Body of pancreas (tissue), 4 donors: ENCODE measurements at regions not wholly inside any gene's neighbourhood (a gene's known extent, or its start where the extent isn't known, plus 50 kb on each side); places are given as distances from the start of the nearest gene placed in this dataset.

Experiments used
- ATAC-seq: fragments of 150-250 bp; one replicate; pipeline ENCODE4 v1.9.1; 2016
- DNase-seq, 4 donors: peaks; one replicate each; pipeline ENCODE4 v3.0.0-alpha.2; 2019
- H3K27ac ChIP-seq, 4 donors: fragments of 200-600 bp; sonication (generic); 1 replicate in 3 of 4; 2 replicates in 1 of 4; pipeline versions ENCODE4 v1.5.1 to v1.6.1; 2016 to 2019; ENCODE audit warnings: mild to moderate bottlenecking in 1 of 4, mixed read lengths in 1 of 4, moderate library complexity in 1 of 4
- H3K27me3 ChIP-seq, 2 donors: fragments of 200-600 bp; sonication (generic); one replicate each; pipeline ENCODE4 v1.6.0; 2016; ENCODE audit warnings: mild to moderate bottlenecking in 1 of 2
- H3K36me3 ChIP-seq, 2 donors: fragments of 200-600 bp; sonication (generic); replicated peaks in 1 of 2; 2 replicates each; pipeline ENCODE4 v1.5.1; 2016; ENCODE audit warnings: low read depth in 2 of 2; ENCODE audit not compliant: insufficient read depth in 1 of 2
- H3K4me1 ChIP-seq: fragments of 200-600 bp; sonication (generic); one replicate; pipeline ENCODE4 v1.6.0; 2016
- H3K4me3 ChIP-seq, 2 donors: fragments of 200-600 bp; sonication (generic); 1 replicate in 1 of 2; 2 replicates in 1 of 2; pipeline ENCODE4 v1.5.1; 2016 to 2019
- H3K9me3 ChIP-seq, 3 donors: fragments of 200-600 bp; sonication (generic); 1 replicate in 2 of 3; 2 replicates in 1 of 3; pipeline ENCODE4 v1.5.1; 2016
- POLR2A ChIP-seq, 3 donors: fragments of 450-650 bp; IDR thresholded peaks; one replicate each; pipeline ENCODE4 v1.6.1; 2016; ENCODE audit warnings: antibody characterized with exemption in 3 of 3, mild to moderate bottlenecking in 2 of 3
- WGBS, 2 donors: methylation state at CpG; one replicate each; pipeline ENCODE4 v1.1.5; 2017; 5-methylcytosine and 5-hydroxymethylcytosine counted together
- intact Hi-C: fragments of 100-400 bp; cut with DNase I; formaldehyde crosslinking; loops from one replicate; pipeline ENCODE4 v1.15.1; 2023
- TF ChIP-seq, protein P1 (sequence below), 7 experiments: fragments of 450-650 bp in 4 of 7; fragments of 200-600 bp in 3 of 7; sonication (generic) in 3 of 7; IDR thresholded peaks; one replicate each; pipeline ENCODE4 v1.5.1; 2016 to 2019; ENCODE audit warnings: antibody characterized with exemption in 7 of 7

DNA sequence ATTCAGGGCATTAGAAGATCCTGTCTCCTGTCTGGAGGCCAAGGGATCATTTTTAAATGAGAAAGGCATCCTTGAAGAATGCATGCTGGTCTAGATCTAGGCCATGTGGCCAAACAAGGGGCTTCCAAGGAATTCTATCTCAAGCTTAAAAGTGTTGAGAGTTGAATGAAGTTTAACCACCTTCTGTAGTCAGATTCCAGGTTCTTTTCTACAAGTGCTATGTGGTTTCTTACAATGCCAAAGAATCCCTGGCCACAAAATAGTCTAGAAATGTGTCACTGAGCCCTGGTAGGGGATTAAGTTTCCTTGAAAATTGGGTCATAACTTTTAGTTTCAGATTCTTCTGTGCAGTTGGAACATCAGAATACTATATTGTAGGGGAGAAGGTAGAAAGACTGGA is 640.7 kb upstream of the ACVR2A start:
- ATAC-seq (no peak), DNase-seq (no peak)
- TF ChIP-seq POLR2A (IDR thresholded peaks at IDR 0.05) = no peak
- TF ChIP-seq, protein P1, sequence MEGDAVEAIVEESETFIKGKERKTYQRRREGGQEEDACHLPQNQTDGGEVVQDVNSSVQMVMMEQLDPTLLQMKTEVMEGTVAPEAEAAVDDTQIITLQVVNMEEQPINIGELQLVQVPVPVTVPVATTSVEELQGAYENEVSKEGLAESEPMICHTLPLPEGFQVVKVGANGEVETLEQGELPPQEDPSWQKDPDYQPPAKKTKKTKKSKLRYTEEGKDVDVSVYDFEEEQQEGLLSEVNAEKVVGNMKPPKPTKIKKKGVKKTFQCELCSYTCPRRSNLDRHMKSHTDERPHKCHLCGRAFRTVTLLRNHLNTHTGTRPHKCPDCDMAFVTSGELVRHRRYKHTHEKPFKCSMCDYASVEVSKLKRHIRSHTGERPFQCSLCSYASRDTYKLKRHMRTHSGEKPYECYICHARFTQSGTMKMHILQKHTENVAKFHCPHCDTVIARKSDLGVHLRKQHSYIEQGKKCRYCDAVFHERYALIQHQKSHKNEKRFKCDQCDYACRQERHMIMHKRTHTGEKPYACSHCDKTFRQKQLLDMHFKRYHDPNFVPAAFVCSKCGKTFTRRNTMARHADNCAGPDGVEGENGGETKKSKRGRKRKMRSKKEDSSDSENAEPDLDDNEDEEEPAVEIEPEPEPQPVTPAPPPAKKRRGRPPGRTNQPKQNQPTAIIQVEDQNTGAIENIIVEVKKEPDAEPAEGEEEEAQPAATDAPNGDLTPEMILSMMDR (IDR thresholded peaks at IDR 0.05) = no peak
- H3K27me3 ChIP-seq = no peaks in the 10 kb centered on the region
- H3K4me1 ChIP-seq = no peaks in the 10 kb centered on the region
- intact Hi-C loops = no loop called here
- H3K27ac ChIP-seq = no peak overlapping the region
- no peak overlapping the region for H3K4me3 ChIP-seq
- no peaks in the 10 kb centered on the region for H3K9me3 ChIP-seq
- H3K36me3 ChIP-seq = no peaks in the 10 kb centered on the region

- H3K27me3 ChIP-seq = no peaks in the 10 kb centered on the region
- TF ChIP-seq, protein P1 (IDR thresholded peaks at IDR 0.05) = no peak
- no peak for TF ChIP-seq POLR2A (IDR thresholded peaks at IDR 0.05)
- H3K4me1 ChIP-seq = no peaks in the 10 kb centered on the region
- no peak for ATAC-seq
- WGBS, 2 donors = 70 to 76% methylated on average over 5 of the region's 5 CpGs
- H3K36me3 ChIP-seq = no peaks in the 10 kb centered on the region
- DNase-seq = no peak
- intact Hi-C loops = no loop called here
- H3K9me3 ChIP-seq = no peaks in the 10 kb centered on the region
- H3K27ac ChIP-seq = no peak overlapping the region
- no peak overlapping the region for H3K4me3 ChIP-seq
Measured at GRCh38 chr2:147198651-147199171, 646.1 kb upstream of the ACVR2A start.

DNA sequence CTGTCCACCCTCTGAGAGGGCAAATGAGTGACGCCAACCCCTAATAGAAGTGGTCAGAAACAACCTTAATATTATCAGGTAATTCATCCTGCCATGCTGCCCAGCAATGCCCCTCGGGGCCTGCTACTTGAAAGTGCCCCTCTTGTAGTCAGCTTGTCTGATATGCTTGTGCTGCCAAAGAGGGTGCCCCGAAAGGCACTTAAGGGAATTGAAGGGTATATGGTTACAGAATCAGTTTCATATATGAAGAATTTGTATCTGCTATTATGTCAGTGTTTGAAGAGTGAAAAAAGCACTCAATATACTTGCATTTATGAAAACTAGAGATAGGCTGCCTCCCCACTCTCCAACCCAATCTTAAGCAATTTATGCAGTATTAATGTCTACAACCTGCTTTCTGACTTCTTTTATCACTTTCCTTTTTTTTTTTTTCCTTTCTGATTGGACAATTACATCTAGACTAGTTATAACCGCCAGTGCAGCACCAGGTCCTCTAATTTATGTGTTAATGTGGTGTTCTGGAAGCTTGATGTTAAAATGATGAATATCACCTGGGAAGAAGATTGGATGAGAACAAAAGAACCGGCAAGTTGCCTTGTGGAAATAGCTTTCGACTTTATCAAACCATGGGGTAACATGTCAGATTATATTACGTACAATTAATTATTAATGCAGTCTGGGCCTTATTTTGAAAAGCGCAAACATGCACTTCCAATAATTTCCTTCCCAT is 646.9 kb upstream of the ACVR2A start:
- TF ChIP-seq, protein P1 (IDR thresholded peaks at IDR 0.05) = no peak
- TF ChIP-seq POLR2A (IDR thresholded peaks at IDR 0.05) = no peak
- ATAC-seq (no peak), DNase-seq (no peak)
- Histone ChIP-seq H3K27me3 (no peaks in the 10 kb centered on the region), H3K9me3 (no peaks in the 10 kb centered on the region), H3K4me1 (no peaks in the 10 kb centered on the region), H3K27ac (no peak overlapping the region), H3K36me3 (no peaks in the 10 kb centered on the region), H3K4me3 (no peak overlapping the region)
- 74 to 82% methylated on average over 8 of the region's 8 CpGs for WGBS, 2 donors
- intact Hi-C loops = no loop called here

DNA sequence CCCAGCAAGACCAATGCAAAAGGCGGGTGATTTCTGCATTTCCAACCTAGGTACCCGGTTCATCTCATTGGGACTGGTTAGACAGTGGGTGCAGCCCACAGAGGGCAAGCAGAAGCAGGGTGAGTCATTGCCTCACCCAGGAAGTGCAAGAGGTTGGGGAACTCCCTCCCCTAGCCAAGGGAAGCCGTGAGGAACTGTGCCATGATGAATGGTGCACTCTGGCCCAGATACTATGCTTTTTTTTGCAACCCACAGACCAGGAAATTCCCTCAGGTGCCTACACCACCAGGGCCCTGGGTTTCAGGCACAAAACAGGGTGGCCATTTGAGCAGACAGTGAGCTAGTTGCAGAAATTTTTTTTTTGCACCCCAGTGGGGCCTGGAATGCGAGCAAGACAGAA is 662.6 kb upstream of the ACVR2A start:
- WGBS, 2 donors = 64 to 73% methylated on average over 4 of the region's 4 CpGs
- intact Hi-C loops = no loop called here
- ATAC-seq = no peak
- Histone ChIP-seq H3K4me1 (no peaks in the 10 kb centered on the region), H3K27me3 (no peaks in the 10 kb centered on the region), H3K27ac (no peak overlapping the region), H3K9me3 (peaks cover 0 to 5% (median 0%) of the 10 kb centered on the region in 3 donors), H3K36me3 (no peaks in the 10 kb centered on the region), H3K4me3 (no peak overlapping the region)
- DNase-seq = no peak
- no peak for TF ChIP-seq POLR2A (IDR thresholded peaks at IDR 0.05)
- TF ChIP-seq, protein P1 (IDR thresholded peaks at IDR 0.05) = no peak
